ENCODE measurements at regions not wholly inside any gene's neighbourhood (a gene's known extent, or its start where the extent isn't known, plus 50 kb on each side); places are given as distances from the start of the nearest gene placed in this dataset.
A peak's percentile ranks its signal among the peaks of the same experiment; 100 is the strongest.

GRCh38 chr4:132556316-132556715, 592.8 kb upstream of the PCDH10 start:
- Histone ChIP-seq H3K27ac (ENCODE audit: low read length) (no peak overlapping the region), H4K20me1 (ENCODE audit: insufficient read depth, low read length) (no peaks in the 10 kb centered on the region), H2AFZ (ENCODE audit: low read depth, low read length) (no peak overlapping the region), H3K4me1 (ENCODE audit: low read length) (no peaks in the 10 kb centered on the region), H3K27me3 (ENCODE audit: low read depth, low read length) (no peaks in the 10 kb centered on the region), H3K79me2 (ENCODE audit: low read length) (no peaks in the 10 kb centered on the region), H3K4me2 (ENCODE audit: low read length) (no peak overlapping the region), H3K9ac (ENCODE audit: low read length) (no peak overlapping the region), H3K4me3 (ENCODE audit: low read length) (no peak overlapping the region), H3K36me3 (replicated peaks; ENCODE audit: low read depth, low read length) (no peaks in the 10 kb centered on the region), H3K9me3 (ENCODE audit: insufficient read depth, low read length) (no peaks in the 10 kb centered on the region)
- TF ChIP-seq EZH2phosphoT487 (IDR thresholded peaks at IDR 0.05; ENCODE audit: low read depth): no peak
- TF ChIP-seq, protein P1, sequence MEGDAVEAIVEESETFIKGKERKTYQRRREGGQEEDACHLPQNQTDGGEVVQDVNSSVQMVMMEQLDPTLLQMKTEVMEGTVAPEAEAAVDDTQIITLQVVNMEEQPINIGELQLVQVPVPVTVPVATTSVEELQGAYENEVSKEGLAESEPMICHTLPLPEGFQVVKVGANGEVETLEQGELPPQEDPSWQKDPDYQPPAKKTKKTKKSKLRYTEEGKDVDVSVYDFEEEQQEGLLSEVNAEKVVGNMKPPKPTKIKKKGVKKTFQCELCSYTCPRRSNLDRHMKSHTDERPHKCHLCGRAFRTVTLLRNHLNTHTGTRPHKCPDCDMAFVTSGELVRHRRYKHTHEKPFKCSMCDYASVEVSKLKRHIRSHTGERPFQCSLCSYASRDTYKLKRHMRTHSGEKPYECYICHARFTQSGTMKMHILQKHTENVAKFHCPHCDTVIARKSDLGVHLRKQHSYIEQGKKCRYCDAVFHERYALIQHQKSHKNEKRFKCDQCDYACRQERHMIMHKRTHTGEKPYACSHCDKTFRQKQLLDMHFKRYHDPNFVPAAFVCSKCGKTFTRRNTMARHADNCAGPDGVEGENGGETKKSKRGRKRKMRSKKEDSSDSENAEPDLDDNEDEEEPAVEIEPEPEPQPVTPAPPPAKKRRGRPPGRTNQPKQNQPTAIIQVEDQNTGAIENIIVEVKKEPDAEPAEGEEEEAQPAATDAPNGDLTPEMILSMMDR (IDR thresholded peaks at IDR 0.05; ENCODE audit: low read depth, low read length): no peak

- Histone ChIP-seq H3K79me2 (ENCODE audit: low read length) (no peaks in the 10 kb centered on the region), H4K20me1 (ENCODE audit: insufficient read depth, low read length) (no peaks in the 10 kb centered on the region), H2AFZ (ENCODE audit: low read depth, low read length) (no peak overlapping the region), H3K9me3 (ENCODE audit: insufficient read depth, low read length) (no peaks in the 10 kb centered on the region), H3K36me3 (replicated peaks; ENCODE audit: low read depth, low read length) (no peaks in the 10 kb centered on the region), H3K27ac (ENCODE audit: low read length) (no peak overlapping the region), H3K4me1 (ENCODE audit: low read length) (no peaks in the 10 kb centered on the region), H3K4me3 (ENCODE audit: low read length) (no peak overlapping the region), H3K9ac (ENCODE audit: low read length) (no peak overlapping the region), H3K4me2 (ENCODE audit: low read length) (no peak overlapping the region), H3K27me3 (ENCODE audit: low read depth, low read length) (no peaks in the 10 kb centered on the region)
- TF ChIP-seq EZH2phosphoT487 (IDR thresholded peaks at IDR 0.05; ENCODE audit: low read depth): no peak
- TF ChIP-seq, protein P1 (IDR thresholded peaks at IDR 0.05; ENCODE audit: low read depth, low read length): peak; percentile 49
These were observed 591.4 kb upstream of the PCDH10 start for GRCh38 chr4:132557660-132558059.

GRCh38 chr4:132564920-132565319, 584.2 kb upstream of the PCDH10 start:
- no peaks in the 10 kb centered on the region for H3K36me3 ChIP-seq (replicated peaks; ENCODE audit: low read depth, low read length)

GRCh38 chr4:132565542-132565941, 583.6 kb upstream of the PCDH10 start:
- Histone ChIP-seq H3K4me2 (ENCODE audit: low read length) (no peak overlapping the region), H3K9ac (ENCODE audit: low read length) (no peak overlapping the region), H3K36me3 (replicated peaks; ENCODE audit: low read depth, low read length) (no peaks in the 10 kb centered on the region), H3K9me3 (ENCODE audit: insufficient read depth, low read length) (no peaks in the 10 kb centered on the region), H3K4me1 (ENCODE audit: low read length) (no peaks in the 10 kb centered on the region), H3K27ac (ENCODE audit: low read length) (no peak overlapping the region), H2AFZ (ENCODE audit: low read depth, low read length) (no peak overlapping the region), H3K79me2 (ENCODE audit: low read length) (no peaks in the 10 kb centered on the region), H3K4me3 (ENCODE audit: low read length) (no peak overlapping the region), H4K20me1 (ENCODE audit: insufficient read depth, low read length) (no peaks in the 10 kb centered on the region), H3K27me3 (ENCODE audit: low read depth, low read length) (no peaks in the 10 kb centered on the region)
- no peak for TF ChIP-seq EZH2phosphoT487 (IDR thresholded peaks at IDR 0.05; ENCODE audit: low read depth)
- TF ChIP-seq, protein P1 (IDR thresholded peaks at IDR 0.05; ENCODE audit: low read depth, low read length): no peak

More at GRCh38 chr4:132564920-132565319, 584.2 kb upstream of the PCDH10 start:
- TF ChIP-seq, protein P1 (IDR thresholded peaks at IDR 0.05; ENCODE audit: low read depth, low read length): peak; percentile 26; the same call in 1 of the 2 replicates
- no peak for TF ChIP-seq EZH2phosphoT487 (IDR thresholded peaks at IDR 0.05; ENCODE audit: low read depth)
- Histone ChIP-seq H3K9ac (ENCODE audit: low read length) (no peak overlapping the region), H3K4me1 (ENCODE audit: low read length) (no peaks in the 10 kb centered on the region), H2AFZ (ENCODE audit: low read depth, low read length) (no peak overlapping the region), H3K27me3 (ENCODE audit: low read depth, low read length) (no peaks in the 10 kb centered on the region), H3K4me3 (ENCODE audit: low read length) (no peak overlapping the region), H4K20me1 (ENCODE audit: insufficient read depth, low read length) (no peaks in the 10 kb centered on the region), H3K9me3 (ENCODE audit: insufficient read depth, low read length) (no peaks in the 10 kb centered on the region), H3K27ac (ENCODE audit: low read length) (no peak overlapping the region), H3K4me2 (ENCODE audit: low read length) (no peak overlapping the region), H3K79me2 (ENCODE audit: low read length) (no peaks in the 10 kb centered on the region)

All from OCI-LY3 (cell line).